Activated CD8-positive, alpha-beta memory T cell treated with anti-CD3 and anti-CD28 coated beads, Interleukin-2, amount 10 ng/mL, durations not matched to agents 7 days and 5 days (primary cell): ENCODE measurements at regions not wholly inside any gene's neighbourhood (a gene's known extent, or its start where the extent isn't known, plus 50 kb on each side); places are given as distances from the start of the nearest gene placed in this dataset.

Experiments used
- ATAC-seq: fragments of 150-1000 bp; cut with Tn5 transposase; one replicate; pipeline ENCODE4 v1.10.0; 2021; ENCODE audit warnings: moderate library complexity
- CTCF ChIA-PET: fragments of 350-600 bp; sonication (Branson Sonifier 250); formaldehyde crosslinking; loops from one replicate; lab custom pipeline; 2021; ENCODE audit warnings: antibody characterized with exemption; lab: Charles Lee
- DNase-seq: peaks from one replicate; pipeline ENCODE4 v3.0.0-alpha.2; 2020
- H3K27ac Mint-ChIP-seq: one replicate; pipeline ENCODE4 v1.8.0; 2021; ENCODE audit warnings: mild to moderate bottlenecking, mixed read lengths
- H3K27me3 Mint-ChIP-seq: one replicate; pipeline ENCODE4 v1.8.0; 2021; ENCODE audit warnings: mixed read lengths
- H3K36me3 Mint-ChIP-seq: one replicate; pipeline ENCODE4 v1.8.0; 2021; ENCODE audit warnings: mild to moderate bottlenecking, mixed read lengths
- H3K4me1 Mint-ChIP-seq: one replicate; pipeline ENCODE4 v1.8.0; 2021; ENCODE audit warnings: mixed read lengths
- H3K4me3 Mint-ChIP-seq: one replicate; pipeline ENCODE4 v1.8.0; 2021; ENCODE audit warnings: mild to moderate bottlenecking, moderate library complexity, mixed read lengths
- H3K9me3 Mint-ChIP-seq: one replicate; pipeline ENCODE4 v1.8.0; 2022; ENCODE audit warnings: low read depth, mixed read lengths

DNA sequence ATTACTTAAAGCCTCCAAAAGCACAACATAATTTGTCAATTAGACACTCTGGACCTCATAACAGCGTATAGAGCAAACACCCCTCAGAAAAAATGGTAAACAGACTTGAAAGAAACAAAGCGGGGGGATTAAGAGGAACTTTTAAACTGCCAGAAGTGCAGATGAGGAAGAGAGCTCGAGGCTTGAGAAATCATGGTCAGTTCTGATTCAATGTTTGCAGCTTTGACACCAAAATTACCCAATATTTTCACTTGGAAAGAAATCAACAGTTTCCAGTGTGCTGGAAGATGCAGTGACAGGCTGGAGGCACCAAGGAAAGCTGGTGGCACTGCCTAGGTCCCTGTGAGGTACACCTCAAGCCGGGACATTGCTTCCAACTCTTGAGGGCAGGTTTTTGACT lies 180.9 kb upstream of the TOX3 start:
- Mint-ChIP-seq H3K27me3 (no peaks in the 10 kb centered on the region), H3K4me3 (no peak overlapping the region), H3K36me3 (no peaks in the 10 kb centered on the region), H3K27ac (no peak overlapping the region), H3K9me3 (peaks cover 5% of the 10 kb centered on the region), H3K4me1 (no peaks in the 10 kb centered on the region)
- CTCF ChIA-PET = no interaction called here
- DNase-seq (no peak), ATAC-seq (no peak)

DNA sequence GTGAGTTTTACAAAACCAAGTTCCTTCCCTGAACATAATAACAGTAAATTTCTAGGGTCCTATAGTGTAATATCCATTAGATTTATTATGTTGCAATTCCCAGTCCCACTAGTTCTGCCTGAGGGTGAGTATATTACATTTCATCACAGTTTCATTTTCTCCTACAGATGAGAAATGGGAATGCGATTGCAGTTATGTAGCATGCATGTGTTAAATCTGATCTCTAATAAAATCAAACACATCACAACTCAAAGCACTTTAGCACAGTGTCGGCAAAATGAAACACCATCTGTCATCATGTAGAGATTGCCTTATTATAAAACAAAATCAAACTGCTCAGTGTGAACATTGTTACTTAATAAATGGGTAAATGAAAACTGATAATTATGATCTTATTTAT lies 180.5 kb upstream of the TOX3 start:
- Mint-ChIP-seq H3K27me3 (no peaks in the 10 kb centered on the region), H3K36me3 (no peaks in the 10 kb centered on the region), H3K4me1 (no peaks in the 10 kb centered on the region), H3K4me3 (no peak overlapping the region), H3K9me3 (peaks cover 3% of the 10 kb centered on the region), H3K27ac (no peak overlapping the region)
- CTCF ChIA-PET = no interaction called here
- DNase-seq (no peak), ATAC-seq (no peak)

DNA sequence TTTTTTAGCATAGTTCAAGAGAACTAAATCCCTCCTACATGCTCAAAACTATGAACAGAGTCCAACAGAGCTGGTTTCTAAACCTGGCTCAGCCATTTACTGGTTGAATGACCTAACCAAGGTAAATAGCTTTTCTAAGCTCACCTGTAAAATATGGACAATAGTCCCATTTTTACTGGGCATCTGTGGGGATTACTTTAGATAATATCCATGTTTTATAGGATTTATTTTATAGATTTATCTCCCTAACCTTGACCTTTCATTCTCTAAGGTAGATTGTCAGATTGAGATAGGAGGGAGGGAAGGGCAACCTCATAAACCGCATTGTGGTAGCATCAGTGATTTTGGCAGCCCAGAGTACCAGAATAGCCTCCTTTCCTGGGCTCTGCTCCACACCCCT lies 178.5 kb upstream of the TOX3 start:
- Mint-ChIP-seq H3K9me3 (no peaks in the 10 kb centered on the region), H3K4me3 (no peak overlapping the region), H3K27me3 (no peaks in the 10 kb centered on the region), H3K4me1 (no peaks in the 10 kb centered on the region), H3K27ac (no peak overlapping the region), H3K36me3 (no peaks in the 10 kb centered on the region)
- DNase-seq = no peak
- CTCF ChIA-PET = no interaction called here
- ATAC-seq = no peak

DNA sequence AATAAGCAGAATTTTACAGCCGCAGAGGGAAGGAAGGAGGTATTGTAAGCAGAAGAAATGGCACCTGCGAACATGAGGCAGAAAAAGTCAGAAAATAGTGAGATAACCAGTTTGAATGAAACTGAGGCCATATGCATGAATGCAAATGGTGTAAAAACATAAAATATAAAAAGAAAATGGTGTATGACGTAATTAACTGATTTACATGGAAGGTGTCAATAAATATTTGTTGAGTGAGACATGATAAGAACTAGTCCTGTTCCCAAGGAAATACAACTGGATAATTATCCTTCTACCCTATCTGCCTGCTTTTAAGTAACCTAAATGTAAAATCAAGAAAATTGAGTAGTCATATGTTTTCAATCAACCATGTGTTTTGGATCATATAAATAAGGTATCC lies 178.1 kb upstream of the TOX3 start:
- CTCF ChIA-PET = no interaction called here
- H3K36me3 Mint-ChIP-seq = no peaks in the 10 kb centered on the region
- no peak overlapping the region for H3K4me3 Mint-ChIP-seq
- H3K27ac Mint-ChIP-seq = no peak overlapping the region
- DNase-seq (no peak), ATAC-seq (no peak)
- H3K9me3 Mint-ChIP-seq = no peaks in the 10 kb centered on the region
- no peaks in the 10 kb centered on the region for H3K4me1 Mint-ChIP-seq
- no peaks in the 10 kb centered on the region for H3K27me3 Mint-ChIP-seq

GRCh38 chr16:52721331-52721730 lies 174.4 kb upstream of the TOX3 start:
- H3K36me3 Mint-ChIP-seq = no peaks in the 10 kb centered on the region
- ATAC-seq = no peak
- no peak for DNase-seq
- H3K4me3 Mint-ChIP-seq = no peak overlapping the region
- H3K27ac Mint-ChIP-seq = no peak overlapping the region
- peaks cover 5% of the 10 kb centered on the region for H3K9me3 Mint-ChIP-seq
- CTCF ChIA-PET = no interaction called here
- H3K27me3 Mint-ChIP-seq = no peaks in the 10 kb centered on the region
- H3K4me1 Mint-ChIP-seq = no peaks in the 10 kb centered on the region

DNA sequence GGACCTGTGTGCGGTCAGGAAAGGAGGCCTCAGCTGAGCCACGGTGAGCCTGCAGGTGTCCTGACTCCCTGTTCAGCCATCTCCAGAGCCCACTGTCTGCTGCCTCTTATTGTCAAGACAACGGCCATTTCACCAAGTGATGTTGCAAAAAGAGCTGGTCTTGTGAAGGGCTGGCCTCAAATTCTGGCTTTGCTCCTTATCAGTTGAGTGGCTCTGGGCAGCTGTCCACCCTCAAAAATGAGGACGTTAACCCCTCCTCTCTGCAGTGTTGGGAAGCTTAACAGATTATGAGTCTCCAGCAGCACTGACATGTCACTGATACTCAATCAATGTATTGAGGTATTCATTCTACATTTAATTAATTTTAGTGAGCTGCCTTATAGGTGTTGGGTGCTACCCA lies 171.1 kb upstream of the TOX3 start:
- CTCF ChIA-PET = no interaction called here
- no peak overlapping the region for H3K27ac Mint-ChIP-seq
- no peak overlapping the region for H3K4me3 Mint-ChIP-seq
- no peaks in the 10 kb centered on the region for H3K36me3 Mint-ChIP-seq
- no peak for DNase-seq
- no peak for ATAC-seq
- H3K4me1 Mint-ChIP-seq = no peaks in the 10 kb centered on the region
- H3K27me3 Mint-ChIP-seq = no peaks in the 10 kb centered on the region
- peaks cover 5% of the 10 kb centered on the region for H3K9me3 Mint-ChIP-seq

DNA sequence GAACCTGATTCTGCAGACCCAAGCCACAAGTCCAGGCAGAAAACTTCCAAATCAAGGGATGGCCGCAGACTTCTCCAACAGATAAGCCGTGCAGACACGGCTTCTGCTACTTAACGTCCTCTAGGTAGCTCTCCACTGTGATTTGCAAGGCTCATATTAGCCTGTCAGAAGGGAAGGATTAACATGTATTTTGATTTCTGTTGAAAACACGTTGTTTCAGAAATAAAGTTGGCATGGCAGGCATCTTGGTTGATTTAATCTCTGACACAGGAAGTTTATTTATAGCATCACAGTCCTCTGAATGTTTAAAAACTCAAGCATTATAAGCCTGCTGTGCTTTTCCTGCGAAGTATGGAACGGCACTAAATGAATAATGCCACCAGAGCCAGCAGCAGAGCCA lies 166.8 kb upstream of the TOX3 start:
- ATAC-seq (no peak), DNase-seq (no peak)
- Mint-ChIP-seq H3K9me3 (peaks cover 5% of the 10 kb centered on the region), H3K27me3 (no peaks in the 10 kb centered on the region), H3K27ac (no peak overlapping the region), H3K4me3 (no peak overlapping the region), H3K4me1 (no peaks in the 10 kb centered on the region), H3K36me3 (no peaks in the 10 kb centered on the region)
- CTCF ChIA-PET = no interaction called here

DNA sequence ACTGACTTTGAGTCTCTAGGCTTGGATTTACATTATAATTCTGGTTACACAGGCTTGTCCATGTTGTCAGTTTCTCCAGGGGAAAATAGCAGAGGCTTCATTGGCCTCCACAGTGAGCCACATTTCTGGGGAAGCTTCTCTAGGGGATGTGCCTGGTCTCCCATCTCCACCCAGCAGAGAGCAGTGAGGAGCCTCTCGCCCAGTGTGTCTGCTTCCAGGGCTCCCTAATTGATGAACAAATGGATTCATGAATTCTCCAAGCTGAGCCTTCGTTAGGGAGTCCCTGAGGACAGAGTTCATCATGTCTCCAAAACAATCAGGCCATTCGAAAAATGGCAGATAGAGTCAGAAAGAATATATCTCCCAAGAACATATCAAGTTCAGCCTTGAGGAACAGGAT lies 162.4 kb upstream of the TOX3 start:
- Mint-ChIP-seq H3K9me3 (peaks cover 2% of the 10 kb centered on the region), H3K27me3 (no peaks in the 10 kb centered on the region), H3K4me1 (no peaks in the 10 kb centered on the region), H3K36me3 (no peaks in the 10 kb centered on the region), H3K27ac (no peak overlapping the region), H3K4me3 (no peak overlapping the region)
- DNase-seq = no peak
- CTCF ChIA-PET = no interaction called here
- no peak for ATAC-seq

GRCh38 chr16:52708476-52708875 lies 161.5 kb upstream of the TOX3 start:
- no peak overlapping the region for H3K27ac Mint-ChIP-seq
- CTCF ChIA-PET = no interaction called here
- H3K9me3 Mint-ChIP-seq = peaks cover 2% of the 10 kb centered on the region
- ATAC-seq (no peak), DNase-seq (no peak)
- no peaks in the 10 kb centered on the region for H3K4me1 Mint-ChIP-seq
- H3K36me3 Mint-ChIP-seq = no peaks in the 10 kb centered on the region
- H3K27me3 Mint-ChIP-seq = no peaks in the 10 kb centered on the region
- no peak overlapping the region for H3K4me3 Mint-ChIP-seq

GRCh38 chr16:52707676-52708337 lies 160.9 kb upstream of the TOX3 start:
- DNase-seq (no peak), ATAC-seq (no peak)
- Mint-ChIP-seq H3K36me3 (no peaks in the 10 kb centered on the region), H3K9me3 (peaks cover 2% of the 10 kb centered on the region), H3K4me3 (no peak overlapping the region), H3K27ac (no peak overlapping the region), H3K27me3 (no peaks in the 10 kb centered on the region), H3K4me1 (no peaks in the 10 kb centered on the region)
- CTCF ChIA-PET = no interaction called here

DNA sequence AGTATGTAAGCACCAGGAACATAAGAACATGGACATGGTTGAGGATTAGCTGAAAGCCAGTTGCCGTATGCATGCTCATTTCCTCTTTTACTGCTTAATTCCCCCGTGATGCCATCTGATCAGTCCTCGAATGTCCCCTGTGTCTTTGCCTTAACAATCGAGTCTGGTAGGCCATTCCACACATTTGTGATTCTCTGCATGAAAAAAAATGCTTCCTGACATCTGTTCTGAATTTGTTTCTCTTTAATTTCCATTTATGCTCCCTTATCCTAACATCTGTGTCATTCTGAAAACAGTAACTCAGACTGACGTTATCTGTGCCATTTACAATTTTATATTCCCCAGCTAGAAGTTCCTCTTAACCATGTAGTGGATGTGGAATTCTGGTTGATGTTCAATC lies 158.2 kb upstream of the TOX3 start:
- Mint-ChIP-seq H3K4me3 (no peak overlapping the region), H3K27me3 (no peaks in the 10 kb centered on the region), H3K9me3 (peaks cover 2% of the 10 kb centered on the region), H3K4me1 (no peaks in the 10 kb centered on the region), H3K36me3 (no peaks in the 10 kb centered on the region), H3K27ac (no peak overlapping the region)
- ATAC-seq (no peak), DNase-seq (no peak)
- CTCF ChIA-PET = no interaction called here

- ATAC-seq = no peak
- no peak overlapping the region for H3K4me3 Mint-ChIP-seq
- no peaks in the 10 kb centered on the region for H3K36me3 Mint-ChIP-seq
- H3K9me3 Mint-ChIP-seq = peaks cover 5% of the 10 kb centered on the region
- DNase-seq = no peak
- H3K4me1 Mint-ChIP-seq = no peaks in the 10 kb centered on the region
- CTCF ChIA-PET = no interaction called here
- H3K27ac Mint-ChIP-seq = no peak overlapping the region
- no peaks in the 10 kb centered on the region for H3K27me3 Mint-ChIP-seq
Measured at GRCh38 chr16:52697971-52698370, 151.0 kb upstream of the TOX3 start.

DNA sequence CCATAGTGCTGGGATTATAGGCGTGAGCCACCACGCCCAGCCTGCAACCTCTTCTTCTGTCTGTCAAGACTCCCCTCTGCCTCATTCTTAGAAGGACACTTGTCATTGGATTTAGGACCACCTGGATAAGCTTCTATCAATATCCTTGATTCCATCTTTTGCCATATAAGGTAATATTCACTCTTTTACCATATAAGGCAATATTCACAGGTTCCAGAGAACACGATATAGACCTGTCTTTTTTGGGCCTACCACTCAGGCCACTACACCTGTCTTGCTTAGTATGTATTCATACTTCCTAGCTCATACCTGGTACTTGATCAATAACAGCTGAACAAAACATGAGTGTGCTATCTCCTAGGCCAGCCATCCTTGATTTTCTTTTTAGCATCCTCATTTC lies 149.2 kb upstream of the TOX3 start:
- no peak overlapping the region for H3K4me3 Mint-ChIP-seq
- no peak overlapping the region for H3K27ac Mint-ChIP-seq
- DNase-seq (no peak), ATAC-seq (no peak)
- peaks cover 7% of the 10 kb centered on the region for H3K9me3 Mint-ChIP-seq
- no peaks in the 10 kb centered on the region for H3K4me1 Mint-ChIP-seq
- H3K36me3 Mint-ChIP-seq = no peaks in the 10 kb centered on the region
- CTCF ChIA-PET = no interaction called here
- H3K27me3 Mint-ChIP-seq = no peaks in the 10 kb centered on the region

- Mint-ChIP-seq H3K4me1 (no peaks in the 10 kb centered on the region), H3K36me3 (no peaks in the 10 kb centered on the region), H3K9me3 (peaks cover 14% of the 10 kb centered on the region), H3K27ac (no peak overlapping the region), H3K27me3 (no peaks in the 10 kb centered on the region), H3K4me3 (no peak overlapping the region)
- CTCF ChIA-PET = no interaction called here
- ATAC-seq (no peak), DNase-seq (no peak)
Measured at GRCh38 chr16:52690468-52690867, 143.5 kb upstream of the TOX3 start.

GRCh38 chr16:52680993-52681392 lies 134.1 kb upstream of the TOX3 start:
- DNase-seq = no peak
- Mint-ChIP-seq H3K36me3 (no peaks in the 10 kb centered on the region), H3K27me3 (no peaks in the 10 kb centered on the region), H3K9me3 (no peaks in the 10 kb centered on the region), H3K4me1 (no peaks in the 10 kb centered on the region), H3K4me3 (no peak overlapping the region), H3K27ac (no peak overlapping the region)
- CTCF ChIA-PET = no interaction called here
- no peak for ATAC-seq
